Pancreas (tissue), 10 donors: ENCODE measurements at regions not wholly inside any gene's neighbourhood (a gene's known extent, or its start where the extent isn't known, plus 50 kb on each side); places are given as distances from the start of the nearest gene placed in this dataset.

Experiments
- ATAC-seq, 4 donors: fragments of 200-7000 bp; cut with Tn5 transposase; one replicate each; pipeline versions ENCODE4 v1.8.0 to v1.9.1; 2020; ENCODE audit warnings: mild to moderate bottlenecking in 4 of 4, moderate library complexity in 4 of 4
- DNase-seq, 6 donors: peaks; one replicate each; pipeline ENCODE4 v3.0.0-alpha.2; 2020
- FAIRE-seq: peaks from 2 replicates; lab custom pipeline; 2012; peaks lifted over from hg19 to GRCh38; lab: Jason Lieb, UNC
- H3K27ac ChIP-seq, 4 donors: fragments of 200-600 bp; sonication (generic); 1 replicate in 3 of 4; 2 replicates in 1 of 4; pipeline versions ENCODE4 v1.5.0 to v1.8.0; 2020
- H3K27me3 ChIP-seq, 4 donors: fragments of 200-600 bp; one replicate each; pipeline ENCODE4 v1.8.0; 2021
- H3K36me3 ChIP-seq, 3 donors: fragments of 200-600 bp; sonication (generic) in 1 of 3; one replicate each; pipeline versions ENCODE4 v1.5.0 to v1.8.0; 2020 to 2021
- H3K4me1 ChIP-seq, 3 donors: fragments of 200-600 bp; one replicate each; pipeline ENCODE4 v1.8.0; 2021
- H3K4me3 ChIP-seq, 4 donors: fragments of 200-600 bp; sonication (generic) in 2 of 4; one replicate each; pipeline versions ENCODE4 v1.5.0 to v1.8.0; 2020 to 2021
- H3K9me3 ChIP-seq, 4 donors: fragments of 200-600 bp; one replicate each; pipeline ENCODE4 v1.8.0; 2021
- WGBS, 2 donors: extraction: QIAGEN DNeasy Blood & Tissue Kit; methylation state at CpG; one replicate each; pipeline ENCODE4 v1.1.7; 2013; 5-methylcytosine and 5-hydroxymethylcytosine counted together
- intact Hi-C, 3 donors: fragments of 100-400 bp; cut with DNase I; formaldehyde crosslinking; loops; one replicate each; pipeline versions ENCODE4 v1.11.1 to v1.14.2; 2022
- TF ChIP-seq, protein P1 (sequence below), 4 donors: fragments of 200-600 bp; sonication (generic) in 3 of 4; IDR thresholded peaks; one replicate each; pipeline versions ENCODE4 v1.5.0 to v1.8.0; 2021; ENCODE audit warnings: antibody characterized with exemption in 4 of 4
- donor health status: healthy with polysubstance abuse.
- donor health status: DM: no; HTN: no; CAD: no; lungs with moderate emphysema.
- donor health status: DM: no; HTN: no; CAD: no.
- donor health status: control.
- donor health status: control.
- donor health status: Bipolar disorder and iron deficiency.
- donor health status: DM: yes; HTN: yes; CAD: no.
- donor health status: DM: no; HTN: no; CAD: no.
- donor health status: DM: no; HTN: no; CAD: no.
- donor health status: DM: yes; HTN: yes; CAD: no.

DNA sequence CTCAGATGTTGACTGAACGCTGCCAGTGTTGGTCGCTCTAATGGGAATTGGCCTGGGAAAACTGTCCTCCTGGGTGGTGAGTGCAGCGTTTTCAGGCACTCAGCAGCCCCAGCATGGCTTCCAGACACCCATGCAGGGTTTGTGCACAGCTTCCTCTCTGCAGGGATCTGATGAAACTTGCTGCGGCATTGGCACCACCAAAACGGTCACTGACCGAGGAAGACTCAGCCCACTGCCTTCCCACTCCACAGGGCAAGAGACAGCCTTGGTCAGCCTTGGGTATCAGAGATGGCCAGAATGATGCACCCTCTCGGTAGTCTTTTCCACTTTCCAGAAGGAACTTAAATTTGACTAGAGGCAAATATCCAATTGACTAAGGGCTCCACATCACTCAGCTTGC, 398.9 kb downstream of the IRS2 start:
- TF ChIP-seq, protein P1, sequence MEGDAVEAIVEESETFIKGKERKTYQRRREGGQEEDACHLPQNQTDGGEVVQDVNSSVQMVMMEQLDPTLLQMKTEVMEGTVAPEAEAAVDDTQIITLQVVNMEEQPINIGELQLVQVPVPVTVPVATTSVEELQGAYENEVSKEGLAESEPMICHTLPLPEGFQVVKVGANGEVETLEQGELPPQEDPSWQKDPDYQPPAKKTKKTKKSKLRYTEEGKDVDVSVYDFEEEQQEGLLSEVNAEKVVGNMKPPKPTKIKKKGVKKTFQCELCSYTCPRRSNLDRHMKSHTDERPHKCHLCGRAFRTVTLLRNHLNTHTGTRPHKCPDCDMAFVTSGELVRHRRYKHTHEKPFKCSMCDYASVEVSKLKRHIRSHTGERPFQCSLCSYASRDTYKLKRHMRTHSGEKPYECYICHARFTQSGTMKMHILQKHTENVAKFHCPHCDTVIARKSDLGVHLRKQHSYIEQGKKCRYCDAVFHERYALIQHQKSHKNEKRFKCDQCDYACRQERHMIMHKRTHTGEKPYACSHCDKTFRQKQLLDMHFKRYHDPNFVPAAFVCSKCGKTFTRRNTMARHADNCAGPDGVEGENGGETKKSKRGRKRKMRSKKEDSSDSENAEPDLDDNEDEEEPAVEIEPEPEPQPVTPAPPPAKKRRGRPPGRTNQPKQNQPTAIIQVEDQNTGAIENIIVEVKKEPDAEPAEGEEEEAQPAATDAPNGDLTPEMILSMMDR (IDR thresholded peaks at IDR 0.05): no peak
- DNase-seq (no peak), ATAC-seq (no peak), FAIRE-seq (no peak)
- Histone ChIP-seq H3K4me1 (no peaks in the 10 kb centered on the region), H3K27ac (no peak overlapping the region), H3K36me3 (no peaks in the 10 kb centered on the region), H3K4me3 (no peak overlapping the region), H3K9me3 (no peaks in the 10 kb centered on the region), H3K27me3 (no peaks in the 10 kb centered on the region)
- 70 to 83% methylated on average over 7 of the region's 7 CpGs for WGBS, 2 donors
- intact Hi-C loops: no loop called here

DNA sequence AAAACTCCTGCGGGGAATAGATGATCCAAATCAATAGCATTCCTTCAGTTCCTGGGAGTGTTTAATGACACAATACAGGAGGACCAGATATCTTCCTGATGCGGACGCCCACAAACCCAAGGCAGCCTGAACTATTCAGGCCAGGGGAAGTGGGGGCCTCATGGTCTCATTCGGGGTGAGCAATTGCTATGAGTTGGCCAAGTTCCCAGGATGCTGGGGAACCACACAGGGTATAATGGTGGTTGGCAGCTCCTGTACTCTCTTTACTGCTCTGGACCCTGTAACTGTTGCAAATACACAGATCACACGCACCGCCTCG, 401.2 kb downstream of the IRS2 start:
- Histone ChIP-seq H3K4me1 (no peaks in the 10 kb centered on the region), H3K36me3 (no peaks in the 10 kb centered on the region), H3K4me3 (no peak overlapping the region), H3K27me3 (no peaks in the 10 kb centered on the region), H3K27ac (no peak overlapping the region), H3K9me3 (no peaks in the 10 kb centered on the region)
- intact Hi-C loops: no loop called here
- DNase-seq: no peak
- WGBS, 2 donors: 74 to 89% methylated on average over 7 of the region's 7 CpGs
- TF ChIP-seq, protein P1 (IDR thresholded peaks at IDR 0.05): no peak
- ATAC-seq: no peak
- no peak for FAIRE-seq

DNA sequence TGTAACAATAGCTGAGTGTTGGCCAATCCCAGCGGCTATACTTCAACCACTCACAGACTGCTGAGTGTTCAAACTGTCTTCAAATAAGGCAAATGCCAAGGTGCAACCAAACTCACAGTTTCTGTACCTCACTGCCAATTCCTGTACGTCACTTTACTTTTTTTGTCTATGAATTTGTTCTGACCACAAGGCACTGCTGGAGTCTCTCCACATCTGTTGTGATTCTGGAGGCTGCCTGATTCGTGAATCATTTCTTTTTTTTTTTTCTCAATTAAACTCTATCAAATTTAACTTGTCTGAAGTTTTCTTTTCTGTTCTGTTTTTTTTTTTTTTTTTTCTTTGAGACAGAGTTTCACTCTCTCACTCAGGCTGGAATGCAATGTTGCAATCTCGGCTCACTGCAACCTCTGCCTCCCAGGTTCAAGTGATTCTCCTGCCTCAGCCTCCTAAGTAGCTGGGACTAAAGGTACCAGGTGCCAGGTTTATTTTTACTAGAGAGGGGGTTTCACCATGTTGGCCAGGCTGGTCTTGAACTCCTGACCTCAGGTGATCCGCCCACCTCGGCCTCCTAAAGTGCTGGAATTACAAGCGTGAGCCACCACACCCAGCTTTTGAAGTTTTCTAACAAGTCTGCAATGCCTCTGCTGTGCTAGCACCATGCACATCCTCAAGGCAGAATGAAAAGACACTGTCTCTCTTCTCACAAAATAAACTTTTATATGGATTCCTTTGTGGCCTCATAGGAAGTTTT, 401.7 kb downstream of the IRS2 start:
- Histone ChIP-seq H3K36me3 (no peaks in the 10 kb centered on the region), H3K4me3 (no peak overlapping the region), H3K4me1 (no peaks in the 10 kb centered on the region), H3K27me3 (no peaks in the 10 kb centered on the region), H3K9me3 (no peaks in the 10 kb centered on the region), H3K27ac (no peak overlapping the region)
- FAIRE-seq (no peak), ATAC-seq (no peak), DNase-seq (no peak)
- intact Hi-C loops: no loop called here
- 66 to 76% methylated on average over 7 of the region's 7 CpGs for WGBS, 2 donors
- TF ChIP-seq, protein P1 (IDR thresholded peaks at IDR 0.05): no peak

DNA sequence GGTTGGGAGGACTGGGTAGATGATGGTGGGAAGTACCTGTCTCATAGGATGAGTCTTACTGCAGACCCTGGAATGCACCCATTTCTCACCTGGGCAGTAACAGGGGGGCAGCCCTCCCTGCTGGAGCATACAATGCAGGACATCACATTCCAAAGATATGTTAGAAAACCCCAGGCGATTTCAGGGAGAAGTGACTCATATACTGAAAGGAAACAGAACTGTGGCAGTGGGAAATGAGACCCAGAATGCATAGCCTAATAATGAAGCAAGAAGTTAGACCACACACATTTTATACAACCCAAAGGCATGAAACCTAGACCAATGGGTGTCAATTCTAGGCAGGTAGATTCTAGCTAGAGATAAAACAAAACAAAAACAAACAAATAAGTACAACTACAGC, 402.7 kb downstream of the IRS2 start:
- no peaks in the 10 kb centered on the region for H3K9me3 ChIP-seq
- H3K36me3 ChIP-seq: no peaks in the 10 kb centered on the region
- ATAC-seq (no peak), FAIRE-seq (no peak), DNase-seq (no peak)
- H3K4me3 ChIP-seq: no peak overlapping the region
- H3K4me1 ChIP-seq: no peaks in the 10 kb centered on the region
- H3K27me3 ChIP-seq: no peaks in the 10 kb centered on the region
- WGBS, 2 donors: 43 to 72% methylated on average over 1 of the region's 1 CpG
- intact Hi-C loops: no loop called here
- H3K27ac ChIP-seq: no peak overlapping the region
- TF ChIP-seq, protein P1 (IDR thresholded peaks at IDR 0.05): no peak

DNA sequence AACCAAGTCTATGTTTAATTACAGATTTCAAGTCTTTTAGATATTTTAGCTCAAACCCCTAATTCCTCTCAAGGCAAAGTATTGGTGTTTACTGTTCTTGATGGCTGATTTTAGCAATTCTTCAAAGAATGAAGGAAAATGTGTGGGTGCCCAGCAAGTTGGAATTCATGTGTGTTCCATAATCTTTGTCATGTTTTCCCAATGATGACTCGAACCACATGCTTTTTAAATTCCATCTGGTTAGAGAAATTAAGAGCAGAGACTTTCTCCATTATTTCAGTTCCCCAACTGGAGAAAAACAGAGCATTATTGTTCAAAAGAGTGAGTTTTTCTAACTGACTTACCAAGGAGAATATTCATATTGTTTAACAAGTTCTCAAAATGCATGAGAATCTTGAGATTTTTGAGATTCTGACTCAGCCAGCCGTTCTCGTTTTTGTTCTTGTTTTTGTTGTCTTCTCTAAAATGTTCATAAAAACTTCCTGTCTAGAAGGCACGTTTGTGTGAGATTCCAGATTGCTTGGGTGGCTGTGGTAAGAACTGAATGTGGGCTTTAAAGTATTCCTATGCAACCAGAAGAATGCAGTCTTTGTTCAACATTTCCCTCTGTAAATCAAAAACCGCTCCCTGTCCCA, 404.7 kb downstream of the IRS2 start:
- Histone ChIP-seq H3K4me1 (no peaks in the 10 kb centered on the region), H3K27ac (no peak overlapping the region), H3K4me3 (no peak overlapping the region), H3K36me3 (no peaks in the 10 kb centered on the region), H3K27me3 (no peaks in the 10 kb centered on the region), H3K9me3 (no peaks in the 10 kb centered on the region)
- ATAC-seq (no peak), FAIRE-seq (no peak), DNase-seq (no peak)
- intact Hi-C loops: no loop called here
- TF ChIP-seq, protein P1 (IDR thresholded peaks at IDR 0.05): no peak
- WGBS, 2 donors: 35 to 50% methylated on average over 5 of the region's 5 CpGs
